ENCODE measurements at regions not wholly inside any gene's neighbourhood (a gene's known extent, or its start where the extent isn't known, plus 50 kb on each side); places are given as distances from the start of the nearest gene placed in this dataset.
"Not testable (repeated sequence)": the region's sequence is repeated elsewhere in the genome, so short reads cannot be mapped to it uniquely, and the experiment has no call there.

GRCh38 chr1:143698016-143698415, 273.8 kb downstream of the FAM72C start:
- DNase-seq (ENCODE audit: low read depth in 2 of 2) = no peak

- no peak for DNase-seq (ENCODE audit: low read depth in 2 of 2)
Observed at GRCh38 chr1:143694085-143694484, 277.7 kb downstream of the FAM72C start.

- no peak for DNase-seq (ENCODE audit: low read depth in 2 of 2)
Observed at GRCh38 chr1:143691971-143692529, 279.7 kb downstream of the FAM72C start.

GRCh38 chr1:143691400-143691891, 280.3 kb downstream of the FAM72C start:
- no peak for DNase-seq (ENCODE audit: low read depth in 2 of 2)

GRCh38 chr1:143689781-143690180, 282.0 kb downstream of the FAM72C start:
- no peak for DNase-seq (ENCODE audit: low read depth in 2 of 2)

GRCh38 chr1:143680304-143680703, 291.5 kb downstream of the FAM72C start:
- no peak for DNase-seq (ENCODE audit: low read depth in 2 of 2)

GRCh38 chr1:143672983-143673382, 298.8 kb downstream of the FAM72C start:
- DNase-seq (ENCODE audit: low read depth in 2 of 2) = no peak

- DNase-seq (ENCODE audit: low read depth in 2 of 2) = no peak
Observed at GRCh38 chr1:143667730-143668129, 304.1 kb downstream of the FAM72C start.

- no peak for DNase-seq (ENCODE audit: low read depth in 2 of 2)
Observed at GRCh38 chr1:143666851-143667250, 304.9 kb downstream of the FAM72C start.

GRCh38 chr1:143665606-143666005, 306.2 kb downstream of the FAM72C start:
- no peak for DNase-seq (ENCODE audit: low read depth in 2 of 2)

GRCh38 chr1:143663056-143663455, 308.7 kb downstream of the FAM72C start:
- DNase-seq (ENCODE audit: low read depth in 2 of 2) = not testable (repeated sequence)

GRCh38 chr1:143661418-143662101, 310.2 kb downstream of the FAM72C start:
- DNase-seq (ENCODE audit: low read depth in 2 of 2) = no peak

GRCh38 chr1:143660354-143660941, 311.3 kb downstream of the FAM72C start:
- DNase-seq (ENCODE audit: low read depth in 2 of 2) = no peak

- no peak for DNase-seq (ENCODE audit: low read depth in 2 of 2)
Observed at GRCh38 chr1:143653429-143653802, 318.4 kb downstream of the FAM72C start.

- no peak for DNase-seq (ENCODE audit: low read depth in 2 of 2)
Observed at GRCh38 chr1:143652744-143653428, 318.9 kb downstream of the FAM72C start.

- no peak for DNase-seq (ENCODE audit: low read depth in 2 of 2)
Observed at GRCh38 chr1:143652187-143652586, 319.6 kb downstream of the FAM72C start.

GRCh38 chr1:143651350-143651992, 320.3 kb downstream of the FAM72C start:
- no peak for DNase-seq (ENCODE audit: low read depth in 2 of 2)

- not testable (repeated sequence) for DNase-seq (ENCODE audit: low read depth in 2 of 2)
Observed at GRCh38 chr1:143644035-143644434, 327.8 kb downstream of the FAM72C start.

GRCh38 chr1:143643148-143643885, 328.5 kb downstream of the FAM72C start:
- no peak for DNase-seq (ENCODE audit: low read depth in 2 of 2)

- DNase-seq (ENCODE audit: low read depth in 2 of 2) = no peak
Observed at GRCh38 chr1:143625886-143626285, 345.9 kb downstream of the FAM72C start.

GRCh38 chr1:143619851-143620250, 351.9 kb downstream of the FAM72C start:
- DNase-seq (ENCODE audit: low read depth in 2 of 2) = no peak

All from fibroblast of skin of left quadriceps (primary cell).